ENCODE measurements at regions not wholly inside any gene's neighbourhood (a gene's known extent, or its start where the extent isn't known, plus 50 kb on each side); places are given as distances from the start of the nearest gene placed in this dataset.

DNA sequence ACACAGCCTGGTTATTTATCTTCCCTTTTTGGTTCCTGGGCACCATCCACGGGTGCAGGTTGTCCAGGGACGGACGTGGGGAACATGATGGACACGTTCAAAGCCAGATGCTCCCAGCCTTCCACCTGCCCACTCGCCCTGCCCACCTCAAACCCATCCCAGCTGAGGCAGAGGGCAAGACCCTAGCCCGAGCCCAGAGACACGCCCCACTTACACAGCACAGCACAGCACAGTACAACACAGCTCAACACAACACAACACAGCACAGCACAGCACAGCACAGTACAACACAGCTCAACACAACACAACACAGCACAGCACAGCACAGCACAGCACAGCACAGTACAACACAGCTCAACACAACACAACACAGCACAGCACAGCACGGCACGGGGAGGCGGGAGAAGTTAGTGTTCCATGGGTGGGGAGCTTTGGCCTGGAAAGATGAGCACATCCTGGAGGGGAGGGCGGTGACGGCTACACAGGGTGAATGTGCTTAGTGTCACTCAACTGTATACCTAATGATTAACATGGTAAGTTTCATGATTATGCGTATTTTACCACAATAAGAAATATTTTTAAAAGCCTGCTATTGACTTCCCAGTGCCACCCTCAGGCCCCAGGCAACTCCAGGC is 1507.5 kb downstream of the BRD1 start:
- no peaks in the 10 kb centered on the region for H3K36me3 Mint-ChIP-seq (ENCODE audit: low read depth)

DNA sequence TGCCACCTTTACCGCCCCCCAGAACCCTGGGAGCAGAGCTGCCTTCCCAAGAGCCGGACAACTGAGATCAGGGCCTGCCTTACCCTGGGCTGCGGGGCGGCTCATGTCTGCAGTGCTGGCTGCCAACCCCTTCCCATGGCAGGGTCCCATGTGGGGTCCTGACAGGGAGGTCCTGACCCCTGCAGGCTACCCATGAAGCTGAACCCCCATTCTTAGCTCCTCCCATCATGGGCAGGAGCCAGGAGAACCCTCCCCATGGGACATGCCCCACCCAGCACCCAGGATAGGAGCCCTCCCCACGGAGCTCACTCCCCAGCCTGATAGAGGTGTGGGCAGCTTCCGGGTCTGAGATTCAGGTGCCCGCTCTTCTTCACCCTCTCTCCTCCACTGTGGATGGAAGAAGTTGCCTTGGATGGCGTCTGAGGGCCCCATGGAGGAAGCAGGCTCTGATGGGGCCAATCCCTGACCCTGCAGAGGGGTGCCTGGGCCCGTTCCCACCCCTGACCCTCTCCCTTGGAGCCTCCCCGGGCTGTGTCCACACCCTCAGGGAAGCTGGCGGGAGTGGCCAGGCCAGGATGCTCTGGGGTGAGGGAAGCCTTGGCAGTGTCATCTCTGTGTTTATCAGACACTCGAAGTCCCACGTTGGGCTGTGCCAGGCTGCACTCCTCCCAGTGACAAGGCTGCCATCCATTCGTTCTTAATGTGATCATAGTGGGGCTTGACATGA is 1508.2 kb downstream of the BRD1 start:
- H3K27me3 Mint-ChIP-seq = no peaks in the 10 kb centered on the region
- no peak for DNase-seq
- ChIA-PET POLR2A (no interaction called here), CTCF (interaction anchor here (2.2 kb wide), 1 partner anchor 11 kb away, joined by 4 read pairs; no protein-coding TSS in a partner anchor)
- H3K4me3 Mint-ChIP-seq = no peak overlapping the region
- H3K4me1 Mint-ChIP-seq = no peaks in the 10 kb centered on the region
- H3K27ac Mint-ChIP-seq = no peak overlapping the region
- H3K9me3 Mint-ChIP-seq = no peaks in the 10 kb centered on the region
- no peaks in the 10 kb centered on the region for H3K36me3 Mint-ChIP-seq (ENCODE audit: low read depth)

More for the DNA sequence above, 1507.5 kb downstream of the BRD1 start:
- Mint-ChIP-seq H3K4me1 (no peaks in the 10 kb centered on the region), H3K27me3 (no peaks in the 10 kb centered on the region), H3K4me3 (no peak overlapping the region), H3K9me3 (no peaks in the 10 kb centered on the region), H3K27ac (no peak overlapping the region)
- ChIA-PET POLR2A (no interaction called here), CTCF (interaction anchor here (2.2 kb wide), 1 partner anchor 10 kb away, joined by 4 read pairs; no protein-coding TSS in a partner anchor)
- no peak for DNase-seq

DNA sequence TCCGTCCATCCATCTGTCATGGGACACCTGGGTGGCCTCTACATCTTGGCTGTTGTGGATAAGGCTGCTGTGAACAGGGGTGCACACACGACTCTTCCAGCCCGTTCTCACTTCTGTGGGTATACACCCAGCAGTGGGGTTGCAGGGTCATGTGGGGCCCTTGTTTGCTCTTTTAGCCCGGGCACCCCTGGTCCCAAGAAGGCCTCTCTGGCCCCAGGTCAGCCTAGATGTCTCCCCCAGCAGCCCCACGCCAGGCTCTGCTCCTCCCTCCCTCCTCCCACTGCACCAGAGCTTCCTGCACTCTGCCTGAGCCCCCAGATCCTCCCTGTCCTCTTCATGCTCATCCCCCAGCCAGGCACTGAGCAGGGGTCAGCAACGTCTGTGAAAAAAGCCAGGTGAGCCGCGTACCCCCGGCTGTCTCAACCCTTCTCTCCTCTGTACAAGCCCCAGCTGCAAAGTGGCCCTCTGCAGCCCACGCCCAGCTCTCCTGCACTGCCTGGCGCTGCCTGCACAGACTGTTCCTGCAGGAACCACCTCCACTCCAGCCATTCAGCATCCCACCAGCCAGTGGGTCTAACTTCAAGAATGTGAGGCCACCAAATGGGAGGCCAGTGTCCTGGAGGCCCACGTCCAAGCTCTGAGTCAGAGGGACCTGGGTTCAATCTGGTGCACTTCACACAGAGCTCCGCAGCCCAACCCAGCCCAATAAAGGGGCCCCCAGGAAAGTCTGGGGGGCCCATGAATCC is 1508.9 kb downstream of the BRD1 start:
- no peaks in the 10 kb centered on the region for H3K4me1 Mint-ChIP-seq
- no peak for DNase-seq
- no peak overlapping the region for H3K27ac Mint-ChIP-seq
- ChIA-PET POLR2A (no interaction called here), CTCF (no interaction called here)
- H3K9me3 Mint-ChIP-seq = no peaks in the 10 kb centered on the region
- H3K36me3 Mint-ChIP-seq (ENCODE audit: low read depth) = no peaks in the 10 kb centered on the region
- H3K4me3 Mint-ChIP-seq = no peak overlapping the region
- H3K27me3 Mint-ChIP-seq = no peaks in the 10 kb centered on the region

DNA sequence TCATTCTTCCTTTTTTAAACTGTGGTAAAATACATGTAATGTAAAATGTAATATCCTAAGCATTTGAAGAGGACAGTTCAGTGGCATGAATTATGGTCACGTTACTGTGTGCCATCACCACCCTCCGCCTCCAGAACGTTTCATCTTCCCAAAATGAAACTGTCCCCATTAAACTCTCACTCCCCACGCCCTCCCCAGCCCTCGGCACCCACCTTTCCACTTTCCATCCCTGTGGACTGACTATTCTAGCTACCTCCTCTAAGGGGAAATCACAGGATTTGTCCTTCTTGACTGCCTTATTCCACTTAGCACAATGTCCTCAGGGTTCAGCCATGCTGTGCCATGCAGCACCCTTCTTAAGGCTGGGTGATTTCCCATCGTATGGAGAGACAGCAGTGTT is 1509.5 kb downstream of the BRD1 start:
- no peaks in the 10 kb centered on the region for H3K27me3 Mint-ChIP-seq
- CTCF ChIA-PET = no interaction called here
- no peaks in the 10 kb centered on the region for H3K36me3 Mint-ChIP-seq (ENCODE audit: low read depth)
- no peak for DNase-seq
- POLR2A ChIA-PET = no interaction called here
- no peaks in the 10 kb centered on the region for H3K4me1 Mint-ChIP-seq
- no peaks in the 10 kb centered on the region for H3K9me3 Mint-ChIP-seq
- no peak overlapping the region for H3K4me3 Mint-ChIP-seq
- no peak overlapping the region for H3K27ac Mint-ChIP-seq

DNA sequence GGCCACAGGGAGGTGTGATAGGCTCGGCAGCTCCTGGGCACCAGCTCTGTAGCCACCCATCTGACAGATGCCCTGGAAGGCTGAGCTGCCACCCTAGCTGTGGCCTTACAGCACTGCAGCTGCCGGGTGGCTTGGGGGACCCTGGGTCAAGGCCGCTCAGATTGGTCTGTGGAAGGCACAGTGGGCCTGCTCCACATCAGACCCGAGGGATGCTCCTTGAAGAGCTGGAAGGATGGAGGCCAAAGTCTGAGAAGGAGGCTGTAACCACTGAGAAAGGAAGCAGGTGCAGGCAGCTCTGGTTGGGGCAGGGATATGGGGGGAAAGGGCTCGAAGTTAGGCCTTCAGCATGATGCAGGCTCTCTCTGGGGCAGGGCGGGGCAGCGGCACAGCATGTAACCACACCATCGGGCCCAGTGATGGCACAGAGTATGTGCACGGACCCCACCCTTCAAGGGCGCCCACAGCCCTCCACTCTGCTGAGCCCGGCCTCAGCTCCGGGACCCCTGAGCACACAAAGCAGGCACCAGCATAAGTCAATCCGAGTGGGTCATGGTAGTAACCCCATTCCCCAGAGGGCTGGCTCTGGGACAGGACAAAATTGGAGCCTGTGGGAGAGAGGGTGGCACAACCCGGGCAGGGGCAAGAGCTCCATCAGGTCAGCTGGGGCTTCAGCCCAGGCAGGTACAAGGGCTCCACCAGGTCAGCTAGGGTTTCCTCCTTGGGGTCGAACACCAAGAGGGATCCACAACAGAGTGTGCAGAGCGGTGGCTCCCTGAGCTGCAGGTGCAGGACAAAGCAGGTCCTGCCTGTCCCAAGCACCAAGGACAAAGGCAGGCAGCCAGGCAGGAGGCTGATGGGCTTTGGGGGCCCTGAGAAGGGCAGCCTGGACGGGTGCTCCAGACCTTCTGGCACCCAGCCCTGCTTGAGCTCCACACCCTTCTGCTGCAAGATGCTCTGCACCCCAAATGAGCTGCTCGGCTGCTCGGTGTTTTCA is 1511.1 kb downstream of the BRD1 start:
- POLR2A ChIA-PET = no interaction called here
- Mint-ChIP-seq H3K27me3 (no peaks in the 10 kb centered on the region), H3K27ac (no peak overlapping the region), H3K9me3 (peaks cover 6% of the 10 kb centered on the region), H3K4me1 (no peaks in the 10 kb centered on the region), H3K36me3 (ENCODE audit: low read depth) (no peaks in the 10 kb centered on the region), H3K4me3 (no peak overlapping the region)
- no peak for DNase-seq
- CTCF ChIA-PET = no interaction called here

DNA sequence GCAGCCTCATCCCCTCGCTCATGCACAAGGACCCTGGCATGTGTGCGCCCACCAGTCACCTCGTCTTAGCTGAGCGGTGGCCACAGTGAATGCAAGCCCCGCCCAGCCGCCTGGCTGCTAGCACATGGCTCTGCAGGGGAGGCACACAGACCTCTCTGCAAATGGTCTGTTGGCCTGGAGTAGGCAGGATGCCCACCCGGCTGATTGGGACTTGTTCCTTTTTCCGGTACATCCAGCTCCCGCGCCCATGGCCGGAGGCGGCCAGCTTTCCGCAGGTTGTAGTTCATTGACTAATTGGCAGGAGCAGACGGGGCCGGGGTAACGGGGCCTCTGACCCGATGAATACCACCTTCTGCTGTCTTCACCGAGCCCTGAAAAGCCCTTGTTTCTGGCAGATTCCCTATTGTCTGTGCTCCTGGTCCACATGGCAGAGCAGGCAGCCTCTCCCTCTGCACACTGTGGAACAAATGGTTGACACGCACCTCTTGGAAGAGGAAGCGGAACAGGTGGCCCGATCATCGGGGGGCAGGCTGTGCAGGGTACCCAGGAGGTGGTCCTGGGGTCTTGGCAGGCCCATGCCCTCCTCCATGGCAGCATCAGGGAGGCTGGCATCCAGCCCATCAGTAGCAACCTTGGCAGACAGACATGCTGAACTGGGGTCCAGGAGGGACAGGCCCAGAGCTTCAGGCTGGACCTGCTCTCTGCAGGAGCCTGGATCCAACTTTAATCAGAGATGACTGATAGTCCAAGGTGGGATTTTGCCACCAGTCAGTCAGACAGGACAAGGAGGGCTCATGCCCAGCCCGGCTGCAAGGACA is 1512.0 kb downstream of the BRD1 start:
- no peak for DNase-seq
- Mint-ChIP-seq H3K27ac (no peak overlapping the region), H3K9me3 (peaks cover 6% of the 10 kb centered on the region), H3K4me1 (no peaks in the 10 kb centered on the region), H3K36me3 (ENCODE audit: low read depth) (no peaks in the 10 kb centered on the region), H3K27me3 (no peaks in the 10 kb centered on the region), H3K4me3 (no peak overlapping the region)
- ChIA-PET CTCF (no interaction called here), POLR2A (no interaction called here)

DNA sequence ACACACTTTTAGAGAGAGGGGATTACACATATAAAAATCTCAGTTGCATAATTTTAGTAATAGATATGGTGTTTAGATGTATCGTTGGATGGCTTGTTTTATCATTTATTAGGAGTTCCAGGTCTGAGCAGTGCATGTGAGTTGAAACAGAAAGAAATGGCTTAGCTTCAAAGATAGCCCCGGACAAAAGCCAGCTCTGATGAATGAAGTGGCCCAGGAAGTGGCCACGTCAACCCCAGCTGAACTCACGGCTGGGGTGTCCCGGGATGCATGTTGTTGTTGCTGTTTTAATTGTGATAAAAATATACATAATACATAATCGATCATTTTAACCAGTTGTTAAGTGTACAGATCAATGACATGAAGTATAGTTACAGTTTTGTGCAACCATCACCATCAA is 1513.6 kb downstream of the BRD1 start:
- ChIA-PET POLR2A (no interaction called here), CTCF (no interaction called here)
- no peak overlapping the region for H3K27ac Mint-ChIP-seq
- no peaks in the 10 kb centered on the region for H3K4me1 Mint-ChIP-seq
- H3K27me3 Mint-ChIP-seq = no peaks in the 10 kb centered on the region
- H3K9me3 Mint-ChIP-seq = peaks cover 8% of the 10 kb centered on the region
- no peak overlapping the region for H3K4me3 Mint-ChIP-seq
- no peak for DNase-seq
- H3K36me3 Mint-ChIP-seq (ENCODE audit: low read depth) = no peaks in the 10 kb centered on the region

DNA sequence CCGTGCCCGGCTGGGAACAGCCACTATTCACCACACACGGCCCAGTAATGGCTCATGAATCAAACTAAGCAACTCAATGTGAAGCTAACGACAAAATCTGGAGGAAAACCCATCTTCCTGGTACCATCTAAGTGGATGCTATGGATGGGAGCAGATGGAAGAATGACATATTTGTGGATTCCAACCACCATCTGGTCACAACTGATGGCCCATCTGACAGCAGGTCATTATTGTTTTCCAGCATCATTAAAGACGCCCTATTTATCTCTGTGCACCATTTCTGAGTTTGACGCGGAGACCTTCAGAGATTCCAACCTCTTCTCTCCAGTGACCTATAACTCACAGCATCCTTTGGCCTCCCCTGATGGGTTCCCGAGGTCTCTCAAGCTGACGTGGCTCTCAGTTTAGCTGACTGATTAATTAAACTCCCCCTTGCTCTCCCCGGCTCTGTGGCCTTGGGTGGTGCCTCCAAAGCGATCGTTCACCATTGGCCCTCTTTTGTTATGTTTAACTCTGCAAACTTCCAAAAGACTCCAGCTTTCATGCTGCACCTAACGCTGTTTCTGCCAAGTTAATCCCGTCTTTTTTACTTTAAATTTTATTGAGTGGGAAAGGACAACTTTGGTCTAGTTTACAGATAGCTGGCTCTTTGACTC is 1514.4 kb downstream of the BRD1 start:
- ChIA-PET POLR2A (no interaction called here), CTCF (interaction anchor here (0.8 kb wide), 1 partner anchor 13 kb away, joined by 3 read pairs; no protein-coding TSS in a partner anchor)
- DNase-seq = no peak
- Mint-ChIP-seq H3K27me3 (no peaks in the 10 kb centered on the region), H3K4me1 (no peaks in the 10 kb centered on the region), H3K9me3 (peaks cover 8% of the 10 kb centered on the region), H3K27ac (no peak overlapping the region), H3K4me3 (no peak overlapping the region), H3K36me3 (ENCODE audit: low read depth) (no peaks in the 10 kb centered on the region)

DNA sequence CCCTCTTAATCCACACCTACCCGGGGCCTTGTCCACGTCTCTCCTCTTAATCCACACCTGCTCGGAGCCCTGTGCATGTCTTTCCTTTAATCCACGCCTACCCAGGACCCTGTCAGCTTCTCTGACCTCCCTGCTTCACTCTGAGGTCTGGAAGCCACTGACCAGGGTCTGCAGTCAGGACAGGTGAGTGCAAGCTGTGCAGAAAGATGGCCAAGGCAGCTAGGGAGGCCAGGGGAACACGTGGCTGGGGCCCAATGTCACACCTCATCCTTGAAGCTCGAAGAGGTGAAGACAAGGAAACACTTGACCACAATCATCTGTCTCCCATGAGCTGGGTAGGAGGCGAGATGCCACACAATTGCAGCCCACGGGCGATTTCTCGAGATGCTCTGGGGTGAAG is 1516.9 kb downstream of the BRD1 start:
- no peak for DNase-seq
- H3K4me1 Mint-ChIP-seq = no peaks in the 10 kb centered on the region
- POLR2A ChIA-PET = no interaction called here
- no peak overlapping the region for H3K27ac Mint-ChIP-seq
- H3K4me3 Mint-ChIP-seq = no peak overlapping the region
- peaks cover 8% of the 10 kb centered on the region for H3K9me3 Mint-ChIP-seq
- H3K36me3 Mint-ChIP-seq (ENCODE audit: low read depth) = no peaks in the 10 kb centered on the region
- no peaks in the 10 kb centered on the region for H3K27me3 Mint-ChIP-seq
- CTCF ChIA-PET = no interaction called here

DNA sequence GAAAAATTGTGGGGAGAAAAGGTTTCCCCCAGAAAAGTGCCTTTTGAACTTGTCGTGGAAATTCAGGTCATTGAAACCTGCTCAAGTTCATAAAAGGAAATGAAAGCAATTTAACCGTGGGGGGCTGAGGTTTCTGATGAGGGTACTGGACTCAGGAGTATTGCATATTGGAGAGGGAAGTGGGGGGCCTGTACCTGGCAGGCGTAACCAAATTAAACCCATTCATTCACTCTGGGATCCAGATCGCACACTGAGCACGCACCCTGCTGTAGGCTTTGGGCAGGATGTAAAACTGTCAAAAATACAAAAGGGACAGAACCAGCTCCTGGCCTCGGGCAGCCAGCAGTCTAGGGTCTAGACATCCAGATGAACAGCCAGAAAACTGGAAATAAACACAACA is 1517.4 kb downstream of the BRD1 start:
- H3K4me3 Mint-ChIP-seq = no peak overlapping the region
- H3K36me3 Mint-ChIP-seq (ENCODE audit: low read depth) = no peaks in the 10 kb centered on the region
- H3K4me1 Mint-ChIP-seq = no peaks in the 10 kb centered on the region
- H3K9me3 Mint-ChIP-seq = peaks cover 8% of the 10 kb centered on the region
- no peak for DNase-seq
- ChIA-PET POLR2A (no interaction called here), CTCF (no interaction called here)
- no peaks in the 10 kb centered on the region for H3K27me3 Mint-ChIP-seq
- no peak overlapping the region for H3K27ac Mint-ChIP-seq

DNA sequence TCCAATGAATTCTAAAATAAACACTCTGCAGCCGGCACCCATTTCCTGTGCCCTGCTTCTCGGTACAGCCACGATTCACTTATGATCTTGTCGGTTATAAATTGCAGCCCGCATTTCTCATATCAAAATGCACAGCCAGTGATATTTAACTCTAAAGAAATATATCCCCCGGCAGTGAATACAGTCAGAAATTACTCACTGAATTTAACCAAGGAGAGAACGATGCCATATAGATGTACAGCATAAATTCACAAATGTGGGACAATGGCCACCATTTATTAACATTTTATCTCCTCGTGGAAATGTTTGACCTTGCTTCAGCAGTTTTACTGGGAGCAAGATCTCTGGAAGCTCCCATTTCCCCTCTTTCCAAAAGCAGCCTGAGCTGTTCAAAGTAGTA is 1517.8 kb downstream of the BRD1 start:
- H3K4me1 Mint-ChIP-seq = no peaks in the 10 kb centered on the region
- no peaks in the 10 kb centered on the region for H3K36me3 Mint-ChIP-seq (ENCODE audit: low read depth)
- DNase-seq = no peak
- no peaks in the 10 kb centered on the region for H3K27me3 Mint-ChIP-seq
- H3K27ac Mint-ChIP-seq = no peak overlapping the region
- peaks cover 8% of the 10 kb centered on the region for H3K9me3 Mint-ChIP-seq
- POLR2A ChIA-PET = no interaction called here
- CTCF ChIA-PET = interaction anchor here (0.7 kb wide), 1 partner anchor 999 kb away, joined by 3 read pairs; no protein-coding TSS in a partner anchor
- no peak overlapping the region for H3K4me3 Mint-ChIP-seq

All from activated CD4-positive, alpha-beta T cell treated with anti-CD3 and anti-CD28 coated beads, Interleukin-2, amount 10 ng/mL, durations not matched to agents 7 days and 5 days (primary cell).